Cardiac muscle cell (in vitro differentiated cells and primary cell): ENCODE measurements at regions not wholly inside any gene's neighbourhood (a gene's known extent, or its start where the extent isn't known, plus 50 kb on each side); places are given as distances from the start of the nearest gene placed in this dataset.

Experiments
- DNase-seq, 2 donors: peaks; one replicate each; pipeline versions ENCODE4 v3.0.0 to v3.0.0-alpha.2; 2010 to 2017; ENCODE audit warnings: low read depth in 1 of 2, low spot score in 1 of 2
- H3K27ac ChIP-seq: fragments of 200-600 bp; sonication (generic); 2 replicates; pipeline ENCODE4 v1.5.1; 2016
- H3K27me3 ChIP-seq: fragments of 200-600 bp; sonication (generic); 2 replicates; pipeline ENCODE4 v1.6.0; 2016; ENCODE audit warnings: control low read depth
- H3K36me3 ChIP-seq: fragments of 200-600 bp; sonication (generic); 2 replicates; pipeline ENCODE4 v1.5.1; 2016; ENCODE audit warnings: control low read depth
- H3K4me1 ChIP-seq: fragments of 200-600 bp; sonication (generic); 2 replicates; pipeline ENCODE4 v1.8.1; 2017; ENCODE audit warnings: low read depth, mild to moderate bottlenecking, mixed run types
- H3K4me3 ChIP-seq: fragments of 200-600 bp; sonication (generic); 2 replicates; pipeline ENCODE4 v1.5.1; 2016; ENCODE audit warnings: mild to moderate bottlenecking
- H3K9me3 ChIP-seq: fragments of 200-600 bp; sonication (generic); 2 replicates; pipeline ENCODE4 v1.5.1; 2017; ENCODE audit warnings: low read depth, mild to moderate bottlenecking, control low read depth
- CTCF ChIP-seq: IDR thresholded peaks from 2 replicates; pipeline ENCODE4 v1.5.1; 2012; ENCODE audit warnings: low read depth, mild to moderate bottlenecking, low read length

GRCh38 chr12:4157122-4157521, 116.4 kb upstream of the CCND2 start:
- Histone ChIP-seq H3K9me3 (no peaks in the 10 kb centered on the region), H3K4me3 (no peak overlapping the region), H3K36me3 (no peaks in the 10 kb centered on the region), H3K4me1 (no peaks in the 10 kb centered on the region), H3K27ac (no peak overlapping the region), H3K27me3 (no peaks in the 10 kb centered on the region)
- DNase-seq = no peak
- TF ChIP-seq CTCF = no peak

- Histone ChIP-seq H3K4me1 (no peaks in the 10 kb centered on the region), H3K27me3 (no peaks in the 10 kb centered on the region), H3K27ac (no peak overlapping the region), H3K36me3 (no peaks in the 10 kb centered on the region), H3K9me3 (no peaks in the 10 kb centered on the region), H3K4me3 (no peak overlapping the region)
- no peak for DNase-seq
- no peak for TF ChIP-seq CTCF
These were observed 117.2 kb upstream of the CCND2 start for GRCh38 chr12:4156317-4156716.

- H3K27ac ChIP-seq = no peak overlapping the region
- H3K4me1 ChIP-seq = no peaks in the 10 kb centered on the region
- no peak for DNase-seq
These were observed 118.8 kb upstream of the CCND2 start for GRCh38 chr12:4154672-4155225.

GRCh38 chr12:4153343-4153892, 120.1 kb upstream of the CCND2 start:
- no peak for DNase-seq
- no peak for TF ChIP-seq CTCF

More at GRCh38 chr12:4154672-4155225, 118.8 kb upstream of the CCND2 start:
- no peaks in the 10 kb centered on the region for H3K36me3 ChIP-seq
- no peaks in the 10 kb centered on the region for H3K9me3 ChIP-seq
- no peak for TF ChIP-seq CTCF
- no peaks in the 10 kb centered on the region for H3K27me3 ChIP-seq
- H3K4me3 ChIP-seq = no peak overlapping the region

GRCh38 chr12:4152145-4152795, 121.3 kb upstream of the CCND2 start:
- no peak for DNase-seq
- Histone ChIP-seq H3K4me3 (no peak overlapping the region), H3K9me3 (no peaks in the 10 kb centered on the region), H3K36me3 (no peaks in the 10 kb centered on the region), H3K4me1 (no peaks in the 10 kb centered on the region), H3K27me3 (no peaks in the 10 kb centered on the region), H3K27ac (no peak overlapping the region)
- TF ChIP-seq CTCF = no peak

More at GRCh38 chr12:4153343-4153892, 120.1 kb upstream of the CCND2 start:
- no peak overlapping the region for H3K27ac ChIP-seq
- H3K4me3 ChIP-seq = no peak overlapping the region
- no peaks in the 10 kb centered on the region for H3K4me1 ChIP-seq
- H3K36me3 ChIP-seq = no peaks in the 10 kb centered on the region
- H3K27me3 ChIP-seq = no peaks in the 10 kb centered on the region
- no peaks in the 10 kb centered on the region for H3K9me3 ChIP-seq
